GM06990 (cell line): ENCODE measurements at regions not wholly inside any gene's neighbourhood (a gene's known extent, or its start where the extent isn't known, plus 50 kb on each side); places are given as distances from the start of the nearest gene placed in this dataset.

Experiments used
- DNase-seq: peaks from one replicate; pipeline ENCODE4 v3.0.0-alpha.2; 2011; ENCODE audit not compliant: insufficient read length; ENCODE audit errors: extremely low read depth
- H3K27me3 ChIP-seq: replicated peaks from 2 replicates; pipeline ENCODE4 v1.6.0; 2011; ENCODE audit warnings: low read length; ENCODE audit not compliant: control insufficient read depth, insufficient read depth
- H3K36me3 ChIP-seq: 2 replicates; pipeline ENCODE4 v1.5.1; 2011; ENCODE audit warnings: low read length; ENCODE audit not compliant: control insufficient read depth, insufficient read depth
- H3K4me3 ChIP-seq: replicated peaks from 2 replicates; pipeline ENCODE4 v1.5.1; 2011; ENCODE audit warnings: low read depth, mild to moderate bottlenecking, control low read depth, low read length
- CTCF ChIP-seq: IDR thresholded peaks from 2 replicates; pipeline ENCODE4 v1.5.1; 2011; ENCODE audit warnings: low read length, control low read depth, mild to moderate bottlenecking, inconsistent platforms; ENCODE audit not compliant: insufficient read depth, poor library complexity, severe bottlenecking

DNA sequence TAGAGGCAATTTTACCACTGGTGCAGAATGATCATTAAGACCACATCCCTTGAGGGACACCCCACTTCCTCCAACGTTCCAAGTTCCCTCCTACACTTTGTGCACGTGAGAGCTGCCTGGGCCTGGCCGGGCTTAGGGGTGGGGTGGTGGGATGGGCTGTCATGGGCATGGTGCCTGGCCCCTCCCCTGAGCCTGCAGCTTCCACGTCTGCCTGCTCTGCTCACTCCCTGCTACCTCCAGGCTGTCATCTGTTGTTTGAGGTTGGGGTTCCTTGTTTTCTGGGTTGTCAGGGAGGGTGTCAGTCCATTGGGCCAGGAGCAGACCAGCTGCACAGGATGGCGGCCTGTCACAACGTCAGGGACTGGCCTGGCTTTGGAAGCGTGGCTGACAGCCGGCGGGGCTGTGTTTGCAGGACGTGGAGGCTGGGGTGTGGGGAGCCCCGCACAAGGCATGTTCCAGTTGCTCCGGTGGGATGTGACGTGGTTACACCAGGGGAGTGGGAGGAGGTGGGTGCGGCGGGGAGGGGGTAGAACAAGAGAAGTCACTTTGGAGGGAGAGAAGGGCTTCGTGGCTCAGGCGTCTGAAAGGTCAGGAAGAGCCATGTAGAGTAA lies 72.3 kb downstream of the RTP5 start:
- Histone ChIP-seq H3K4me3 (no peak overlapping the region), H3K27me3 (no peaks in the 10 kb centered on the region), H3K36me3 (no peaks in the 10 kb centered on the region)
- DNase-seq, result no peak
- TF ChIP-seq CTCF, result no peak

DNA sequence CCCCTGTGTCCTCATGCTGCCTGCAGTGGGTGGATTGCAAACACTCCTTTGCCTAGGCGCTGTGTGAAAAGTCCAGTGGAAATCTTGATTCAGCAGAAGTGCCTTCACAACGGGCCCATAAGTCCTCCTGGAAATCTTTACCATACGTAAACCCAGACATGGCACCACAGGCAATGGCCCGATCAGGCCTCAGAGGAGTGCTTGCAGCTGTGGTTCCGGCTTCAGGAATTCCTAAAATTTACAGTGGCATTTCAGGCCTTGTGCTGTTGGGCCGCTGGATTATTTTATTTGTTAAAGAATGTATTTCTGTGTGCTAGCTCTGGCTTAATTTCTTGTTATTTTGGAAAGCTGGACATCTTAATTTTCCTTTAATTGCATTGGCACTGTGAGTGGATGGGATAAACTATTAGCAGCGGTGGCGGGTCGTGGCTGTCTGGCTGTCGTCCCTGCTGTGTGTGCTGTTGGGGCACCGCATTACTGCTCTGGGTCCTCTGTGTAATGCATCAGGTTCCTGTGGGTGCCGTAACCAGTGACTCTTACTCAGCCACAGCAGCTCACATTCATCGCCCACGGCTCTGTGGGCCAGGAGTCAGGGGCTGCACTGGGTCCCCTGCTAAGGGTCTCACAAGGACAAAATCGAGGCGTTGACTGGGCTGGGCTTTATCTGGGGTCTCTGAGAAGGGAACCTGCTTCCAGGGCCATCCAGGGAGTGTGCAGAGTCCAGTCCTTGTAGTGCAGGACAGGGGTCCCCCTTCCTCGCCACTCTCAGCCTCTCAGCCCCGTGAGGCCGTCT lies 73.1 kb downstream of the RTP5 start:
- TF ChIP-seq CTCF, result no peak
- Histone ChIP-seq H3K4me3 (no peak overlapping the region), H3K36me3 (no peaks in the 10 kb centered on the region), H3K27me3 (no peaks in the 10 kb centered on the region)
- DNase-seq, result no peak

DNA sequence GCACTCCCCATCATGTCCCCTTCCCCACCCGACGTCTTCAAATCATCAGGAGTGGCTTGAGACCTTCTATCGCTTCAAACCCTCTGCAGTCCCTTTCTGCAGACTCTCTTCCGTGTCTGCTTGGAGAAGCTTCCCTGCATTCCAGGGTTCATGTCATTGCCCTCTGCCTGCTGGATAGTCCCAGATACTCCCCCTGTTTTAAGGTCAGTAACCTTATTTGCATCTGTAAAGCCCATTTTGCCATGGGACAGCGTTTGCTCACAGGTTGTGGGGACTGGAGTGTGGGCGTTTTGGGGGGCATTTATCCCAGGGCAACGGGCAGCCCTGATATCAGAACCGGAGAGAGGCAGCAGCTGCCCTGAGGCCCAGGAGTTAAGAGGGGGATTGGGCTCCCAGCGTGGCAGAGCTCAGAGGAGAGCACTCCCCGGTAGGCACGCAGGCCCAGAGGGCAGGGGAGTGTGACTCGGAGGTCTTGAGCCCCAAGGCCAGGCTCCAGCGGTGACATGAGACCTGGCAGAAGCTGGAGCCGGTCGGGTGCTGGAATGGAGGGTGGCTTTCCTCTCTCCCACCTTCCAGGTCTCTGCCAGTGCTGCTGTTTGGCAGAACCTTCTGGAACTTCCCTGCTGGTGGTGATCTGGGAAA lies 73.8 kb downstream of the RTP5 start:
- no peak for TF ChIP-seq CTCF
- DNase-seq, result no peak
- H3K4me3 ChIP-seq, result no peak overlapping the region
- no peaks in the 10 kb centered on the region for H3K36me3 ChIP-seq
- no peaks in the 10 kb centered on the region for H3K27me3 ChIP-seq

GRCh38 chr2:241943961-241944575 lies 74.5 kb downstream of the RTP5 start:
- no peak for DNase-seq
- H3K4me3 ChIP-seq, result no peak overlapping the region
- no peaks in the 10 kb centered on the region for H3K27me3 ChIP-seq
- no peaks in the 10 kb centered on the region for H3K36me3 ChIP-seq
- TF ChIP-seq CTCF, result no peak

DNA sequence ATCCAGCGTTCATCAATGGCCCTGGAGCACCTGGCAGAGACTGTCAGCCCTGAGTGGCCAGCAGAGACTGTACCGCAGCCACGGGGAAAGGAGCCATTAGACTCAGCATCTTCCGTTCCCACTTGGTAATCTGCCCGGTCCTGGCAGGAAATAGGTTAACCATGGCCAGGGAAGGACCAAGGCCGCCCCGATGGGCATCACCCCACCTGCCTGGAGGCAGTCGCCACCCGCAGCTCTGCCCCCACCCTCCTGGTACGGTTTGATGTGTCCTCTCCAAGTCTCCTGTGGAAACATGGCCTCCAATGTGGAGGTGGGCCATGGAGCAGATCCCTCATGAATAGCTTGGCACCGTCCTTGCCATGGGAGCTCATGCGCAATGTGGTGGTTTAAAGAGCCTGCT lies 75.3 kb downstream of the RTP5 start:
- TF ChIP-seq CTCF, result no peak
- H3K36me3 ChIP-seq, result no peaks in the 10 kb centered on the region
- H3K4me3 ChIP-seq, result no peak overlapping the region
- no peaks in the 10 kb centered on the region; the same call in 1 of the 2 replicates for H3K27me3 ChIP-seq
- DNase-seq, result no peak
